BJ (cell line): ENCODE measurements at regions not wholly inside any gene's neighbourhood (a gene's known extent, or its start where the extent isn't known, plus 50 kb on each side); places are given as distances from the start of the nearest gene placed in this dataset.

Source experiments
- CTCF ChIA-PET: fragments of 350-600 bp; formaldehyde crosslinking; extraction: SDS; loops from one replicate; lab custom pipeline; 2021; ENCODE audit warnings: antibody characterized with exemption, inconsistent platforms; lab: Yijun Ruan, JAX
- POLR2A ChIA-PET: fragments of 300-600 bp; sonication (Branson Sonifier 250); formaldehyde crosslinking; extraction: SDS; loops from one replicate; lab custom pipeline; 2021; ENCODE audit warnings: antibody characterized with exemption; lab: Charles Lee
- DNase-seq: peaks from one replicate; pipeline ENCODE4 v3.0.0-alpha.2; 2011; ENCODE audit warnings: low read depth
- H3K27me3 ChIP-seq: 2 replicates; pipeline ENCODE4 v1.6.0; 2011; ENCODE audit warnings: low read length; ENCODE audit not compliant: control insufficient read depth, insufficient read depth
- H3K36me3 ChIP-seq: 2 replicates; pipeline ENCODE4 v1.5.1; 2011; ENCODE audit warnings: low read length; ENCODE audit not compliant: control insufficient read depth, insufficient read depth
- H3K4me3 ChIP-seq: 2 replicates; pipeline ENCODE4 v1.5.1; 2011; ENCODE audit warnings: low read depth, mild to moderate bottlenecking, control low read depth, low read length
- CTCF ChIP-seq: IDR thresholded peaks from 2 replicates; pipeline ENCODE4 v1.5.1; 2011; ENCODE audit warnings: low read depth, mild to moderate bottlenecking, control low read depth, inconsistent platforms, low read length, moderate library complexity; ENCODE audit not compliant: insufficient read depth

- no peak for DNase-seq
- ChIA-PET POLR2A (no interaction called here), CTCF (no interaction called here)
- H3K4me3 ChIP-seq: no peak overlapping the region
- no peak for TF ChIP-seq CTCF
- no peaks in the 10 kb centered on the region for H3K36me3 ChIP-seq
- H3K27me3 ChIP-seq: peaks cover 40% of the 10 kb centered on the region
Measured at GRCh38 chr2:45069684-45070083, 60.4 kb upstream of the SIX2 start.

DNA sequence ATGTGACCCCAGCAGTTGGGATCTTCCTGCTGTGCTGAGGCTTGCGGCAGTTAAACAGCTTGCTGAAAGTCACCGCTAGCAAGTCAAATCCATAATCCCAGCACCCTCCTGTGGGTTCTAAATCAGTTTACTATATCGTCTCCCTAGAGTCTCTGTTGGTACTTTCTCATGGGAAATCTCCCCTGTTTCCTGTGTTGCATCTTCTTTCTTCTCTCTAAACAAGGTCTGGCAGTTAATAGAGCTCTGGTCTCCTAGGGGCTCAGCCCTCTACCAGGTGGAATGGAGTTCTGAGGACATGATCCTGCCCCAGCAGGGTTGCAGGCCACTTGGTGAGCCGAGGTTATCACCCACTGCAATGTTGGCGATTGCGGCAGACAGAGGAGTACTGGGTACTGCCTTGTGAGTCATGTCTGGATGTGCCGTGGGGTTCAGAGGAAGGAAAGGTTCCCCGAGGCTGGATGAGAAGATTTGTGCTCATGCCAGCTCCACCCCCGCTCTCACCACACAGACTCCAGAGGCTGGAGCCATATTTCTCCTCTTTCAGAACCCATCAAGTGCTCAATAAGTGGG, 59.4 kb upstream of the SIX2 start:
- CTCF ChIA-PET: interaction anchor here (1.2 to 2.1 kb wide), 3 partner anchors 21 to 150 kb away, joined by 3 to 5 read pairs (median 3); no protein-coding TSS in a partner anchor
- no peak for TF ChIP-seq CTCF
- peaks cover 36% of the 10 kb centered on the region for H3K27me3 ChIP-seq
- POLR2A ChIA-PET: no interaction called here
- no peak overlapping the region for H3K4me3 ChIP-seq
- H3K36me3 ChIP-seq: no peaks in the 10 kb centered on the region
- DNase-seq: no peak

- no peak for TF ChIP-seq CTCF
- peaks cover 36% of the 10 kb centered on the region for H3K27me3 ChIP-seq
- no peaks in the 10 kb centered on the region for H3K36me3 ChIP-seq
- ChIA-PET CTCF (interaction anchor here (0.6 to 2.1 kb wide), 5 partner anchors 20 to 151 kb away, joined by 3 to 5 read pairs (median 3); no protein-coding TSS in a partner anchor), POLR2A (no interaction called here)
- no peak for DNase-seq
- no peak overlapping the region for H3K4me3 ChIP-seq
Measured at GRCh38 chr2:45067859-45068570, 58.8 kb upstream of the SIX2 start.
